ENCODE measurements at regions not wholly inside any gene's neighbourhood (a gene's known extent, or its start where the extent isn't known, plus 50 kb on each side); places are given as distances from the start of the nearest gene placed in this dataset.

DNA sequence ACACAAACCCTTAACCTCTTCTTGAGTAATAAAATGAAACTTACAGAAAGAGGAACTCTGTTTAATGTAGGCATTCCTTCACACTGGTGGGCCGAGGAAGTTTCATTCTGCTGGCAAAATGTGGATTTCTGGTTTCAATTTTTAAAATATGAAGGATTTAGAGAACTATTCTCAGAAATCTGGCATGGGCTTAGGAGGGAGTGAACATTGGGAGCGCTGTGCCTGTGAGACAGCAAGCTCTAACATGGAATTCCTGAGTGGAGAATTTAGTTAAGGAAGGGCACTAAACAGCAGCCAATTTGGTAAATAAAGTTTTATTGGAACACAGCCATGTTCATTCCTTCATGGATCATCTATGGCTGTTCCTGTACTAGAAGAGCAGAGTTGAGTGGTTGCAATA is 751.8 kb upstream of the IGFBP3 start:
- TF ChIP-seq, protein P1, sequence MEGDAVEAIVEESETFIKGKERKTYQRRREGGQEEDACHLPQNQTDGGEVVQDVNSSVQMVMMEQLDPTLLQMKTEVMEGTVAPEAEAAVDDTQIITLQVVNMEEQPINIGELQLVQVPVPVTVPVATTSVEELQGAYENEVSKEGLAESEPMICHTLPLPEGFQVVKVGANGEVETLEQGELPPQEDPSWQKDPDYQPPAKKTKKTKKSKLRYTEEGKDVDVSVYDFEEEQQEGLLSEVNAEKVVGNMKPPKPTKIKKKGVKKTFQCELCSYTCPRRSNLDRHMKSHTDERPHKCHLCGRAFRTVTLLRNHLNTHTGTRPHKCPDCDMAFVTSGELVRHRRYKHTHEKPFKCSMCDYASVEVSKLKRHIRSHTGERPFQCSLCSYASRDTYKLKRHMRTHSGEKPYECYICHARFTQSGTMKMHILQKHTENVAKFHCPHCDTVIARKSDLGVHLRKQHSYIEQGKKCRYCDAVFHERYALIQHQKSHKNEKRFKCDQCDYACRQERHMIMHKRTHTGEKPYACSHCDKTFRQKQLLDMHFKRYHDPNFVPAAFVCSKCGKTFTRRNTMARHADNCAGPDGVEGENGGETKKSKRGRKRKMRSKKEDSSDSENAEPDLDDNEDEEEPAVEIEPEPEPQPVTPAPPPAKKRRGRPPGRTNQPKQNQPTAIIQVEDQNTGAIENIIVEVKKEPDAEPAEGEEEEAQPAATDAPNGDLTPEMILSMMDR (IDR thresholded peaks at IDR 0.05), result no peak
- TF ChIP-seq POLR2A (IDR thresholded peaks at IDR 0.05), result no peak
